ENCODE measurements at regions not wholly inside any gene's neighbourhood (a gene's known extent, or its start where the extent isn't known, plus 50 kb on each side); places are given as distances from the start of the nearest gene placed in this dataset.

- TF ChIP-seq, protein P1, sequence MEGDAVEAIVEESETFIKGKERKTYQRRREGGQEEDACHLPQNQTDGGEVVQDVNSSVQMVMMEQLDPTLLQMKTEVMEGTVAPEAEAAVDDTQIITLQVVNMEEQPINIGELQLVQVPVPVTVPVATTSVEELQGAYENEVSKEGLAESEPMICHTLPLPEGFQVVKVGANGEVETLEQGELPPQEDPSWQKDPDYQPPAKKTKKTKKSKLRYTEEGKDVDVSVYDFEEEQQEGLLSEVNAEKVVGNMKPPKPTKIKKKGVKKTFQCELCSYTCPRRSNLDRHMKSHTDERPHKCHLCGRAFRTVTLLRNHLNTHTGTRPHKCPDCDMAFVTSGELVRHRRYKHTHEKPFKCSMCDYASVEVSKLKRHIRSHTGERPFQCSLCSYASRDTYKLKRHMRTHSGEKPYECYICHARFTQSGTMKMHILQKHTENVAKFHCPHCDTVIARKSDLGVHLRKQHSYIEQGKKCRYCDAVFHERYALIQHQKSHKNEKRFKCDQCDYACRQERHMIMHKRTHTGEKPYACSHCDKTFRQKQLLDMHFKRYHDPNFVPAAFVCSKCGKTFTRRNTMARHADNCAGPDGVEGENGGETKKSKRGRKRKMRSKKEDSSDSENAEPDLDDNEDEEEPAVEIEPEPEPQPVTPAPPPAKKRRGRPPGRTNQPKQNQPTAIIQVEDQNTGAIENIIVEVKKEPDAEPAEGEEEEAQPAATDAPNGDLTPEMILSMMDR (IDR thresholded peaks at IDR 0.05; ENCODE audit: insufficient read depth, low read depth, low read length) = no peak
- no peak for TF ChIP-seq EZH2 (IDR thresholded peaks at IDR 0.05; ENCODE audit: insufficient read depth, low read length)
Measured at GRCh38 chr11:134481135-134481534, 69.1 kb upstream of the B3GAT1 start.

All from astrocyte (in vitro differentiated cells and primary cell).